HG03159 (cell line): ENCODE measurements at regions not wholly inside any gene's neighbourhood (a gene's known extent, or its start where the extent isn't known, plus 50 kb on each side); places are given as distances from the start of the nearest gene placed in this dataset.

Experiments used
- ATAC-seq: cut with Tn5 transposase; IDR thresholded peaks from one replicate; pipeline ENCODE4 v1.9.1; 2021; ENCODE audit warnings: mild to moderate bottlenecking, moderate library complexity; ENCODE audit not compliant: unreplicated experiment

DNA sequence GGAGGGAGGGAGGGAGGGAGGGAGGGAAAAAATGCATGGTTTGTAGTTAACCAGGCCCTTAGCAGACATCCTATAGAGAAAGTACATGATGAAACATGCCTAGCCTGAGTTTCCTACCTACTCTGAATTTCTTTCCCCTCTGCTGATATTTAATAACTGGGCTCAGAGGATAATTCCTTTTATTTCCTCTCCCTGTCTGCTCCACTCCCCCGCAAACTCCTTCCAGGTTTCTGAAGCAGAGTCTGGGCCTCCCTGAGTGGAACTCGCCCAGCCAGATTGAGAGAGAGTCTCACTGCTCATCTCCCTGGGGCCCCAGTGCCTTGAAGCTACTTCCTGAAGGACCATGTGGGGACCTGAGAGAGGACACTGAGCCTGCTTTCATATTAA, 111.9 kb upstream of the SLC44A3 start:
- ATAC-seq = no peak

DNA sequence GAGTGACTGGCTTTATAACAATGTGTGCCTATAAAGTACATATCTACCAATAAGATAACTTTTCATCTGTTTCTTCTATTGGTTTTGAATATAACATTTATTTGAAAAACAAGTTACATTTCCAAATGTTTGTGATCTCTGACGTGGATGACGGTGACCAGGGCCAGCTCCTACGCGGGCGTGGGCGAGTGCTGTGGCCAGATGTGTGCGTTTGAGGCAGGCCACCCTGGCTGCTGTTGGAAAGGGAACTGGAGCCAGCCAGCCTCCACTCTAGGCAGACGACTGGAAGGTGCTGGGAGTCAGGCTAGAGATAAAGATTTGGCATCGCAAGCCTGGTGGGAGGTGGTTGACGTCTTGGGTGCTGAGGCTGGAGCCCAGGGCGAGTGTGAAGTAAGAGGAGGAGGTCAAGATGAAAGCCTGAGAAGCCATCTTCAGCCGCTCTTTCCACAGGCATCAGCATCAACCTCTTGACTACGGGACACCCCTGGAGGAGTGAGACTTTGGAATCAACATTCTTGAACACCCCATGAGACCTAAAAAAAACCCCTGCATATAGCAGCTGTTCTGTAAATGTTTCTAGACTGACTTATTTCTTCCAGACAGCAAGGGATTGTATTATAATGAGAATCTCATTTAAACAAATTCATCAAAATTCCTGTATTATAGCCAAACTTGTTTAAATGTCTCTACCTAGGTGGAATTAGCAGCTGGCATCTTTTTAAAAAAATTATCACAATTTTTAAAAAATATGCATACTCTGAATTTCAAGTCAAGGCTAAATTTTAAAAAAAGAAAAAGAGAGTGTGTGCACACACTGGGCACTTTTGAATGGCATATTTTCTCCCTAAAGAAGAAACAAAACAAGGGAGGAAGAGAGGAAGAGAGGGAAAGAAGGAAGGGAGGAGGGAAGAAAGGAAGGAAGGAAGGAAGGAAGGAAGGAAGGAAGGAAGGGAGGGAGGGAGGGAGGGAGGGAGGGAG, 112.5 kb upstream of the SLC44A3 start:
- ATAC-seq = no peak

DNA sequence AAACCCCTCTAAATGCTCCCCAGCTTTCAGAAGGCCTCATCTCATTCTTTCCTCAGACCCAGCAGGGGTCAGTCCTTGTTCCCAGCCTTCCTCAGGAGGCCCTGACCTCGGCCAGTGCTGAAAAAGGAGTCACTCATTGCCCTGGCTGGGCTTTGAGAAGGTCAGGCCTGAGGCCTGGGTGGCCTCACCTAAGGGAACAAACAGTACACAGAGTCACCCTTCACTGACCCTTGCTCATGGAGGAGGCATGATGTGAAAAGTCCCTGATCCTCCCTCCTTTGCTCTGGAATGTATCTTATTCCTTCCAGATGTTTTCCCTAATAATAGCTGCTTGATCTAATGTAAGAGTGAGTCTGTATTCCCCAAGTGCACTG, 117.7 kb upstream of the SLC44A3 start:
- ATAC-seq = no peak

DNA sequence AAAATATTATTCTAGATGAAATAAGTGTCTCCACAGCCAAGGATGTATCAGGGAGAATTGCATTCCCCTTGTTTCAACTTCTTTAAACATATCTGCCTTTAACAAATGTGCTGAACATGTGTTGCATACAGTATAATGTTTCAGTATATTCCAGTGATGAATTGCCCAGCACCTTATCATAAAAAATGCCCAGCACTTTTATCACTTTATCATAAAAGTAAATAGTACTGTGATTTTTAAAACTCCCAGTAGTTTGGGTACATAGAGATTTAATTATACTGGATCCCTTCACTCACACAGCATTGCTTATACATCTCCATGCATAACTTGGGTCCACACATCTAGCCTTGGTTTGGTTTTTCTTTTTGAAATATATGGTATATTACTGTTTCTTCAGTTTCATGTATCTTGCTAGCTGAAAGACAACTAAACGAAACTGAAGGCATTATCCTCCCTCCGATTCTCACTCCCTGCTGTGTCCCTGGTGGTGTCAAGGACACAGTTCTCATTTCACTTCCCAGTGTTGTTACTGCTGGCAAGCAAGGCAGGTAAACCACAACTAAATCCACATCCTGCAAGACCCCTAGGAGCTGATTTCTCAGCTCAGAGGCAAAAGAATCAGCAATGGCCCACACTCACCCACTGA, 118.2 kb upstream of the SLC44A3 start:
- ATAC-seq = no peak

DNA sequence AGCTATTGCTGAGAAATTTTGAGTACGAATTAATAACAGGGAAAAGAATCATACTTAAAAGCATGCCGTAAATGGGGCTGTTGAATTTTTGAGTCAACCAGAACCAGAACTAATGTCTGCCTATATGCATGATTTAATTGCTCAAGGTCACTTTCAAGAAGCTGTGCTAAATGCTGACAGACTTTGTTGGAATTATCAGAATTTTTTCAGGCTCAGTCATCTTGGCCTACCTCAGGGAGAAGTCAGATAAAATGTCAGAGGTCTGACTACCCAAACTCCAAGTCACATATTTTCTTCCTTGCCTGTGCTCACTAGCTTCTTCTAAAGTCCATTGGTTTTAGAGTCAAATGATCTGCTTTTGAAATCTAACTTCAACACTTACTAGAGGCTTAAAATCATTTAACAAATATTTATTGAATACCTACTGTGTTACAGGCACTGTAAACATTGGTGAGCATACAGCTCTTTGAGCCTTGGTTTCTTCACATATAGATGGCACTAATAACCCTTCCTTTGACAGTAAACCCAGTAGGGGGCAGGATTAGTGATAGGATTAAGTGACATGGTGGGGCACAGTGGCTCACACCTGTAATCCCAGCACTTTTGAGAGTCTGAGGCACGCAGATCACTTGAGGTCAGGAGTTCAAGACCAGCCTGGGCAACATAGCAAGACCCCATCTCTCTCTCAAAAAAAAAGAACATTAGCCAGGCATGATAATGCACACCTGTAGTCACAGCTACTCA, 121.2 kb upstream of the SLC44A3 start:
- no peak for ATAC-seq

DNA sequence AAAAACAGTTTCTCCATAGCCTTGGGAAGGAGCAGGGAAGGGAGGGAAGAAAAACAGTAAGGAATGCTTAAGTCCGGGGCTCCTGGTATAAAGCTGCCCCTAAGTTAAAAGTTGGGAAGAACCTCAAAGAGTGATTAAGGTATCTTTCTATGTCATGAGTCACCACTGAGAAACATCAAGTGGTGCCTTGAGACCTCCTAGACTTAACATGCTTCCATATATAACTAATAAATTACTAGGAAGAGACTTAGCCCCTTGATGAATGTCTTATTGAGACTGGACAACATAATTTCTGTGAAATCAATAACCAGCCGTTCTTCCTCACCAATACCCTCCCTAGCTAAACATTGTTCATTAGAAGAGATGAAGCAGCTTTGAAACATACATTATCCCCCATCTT, 121.8 kb upstream of the SLC44A3 start:
- ATAC-seq = no peak

DNA sequence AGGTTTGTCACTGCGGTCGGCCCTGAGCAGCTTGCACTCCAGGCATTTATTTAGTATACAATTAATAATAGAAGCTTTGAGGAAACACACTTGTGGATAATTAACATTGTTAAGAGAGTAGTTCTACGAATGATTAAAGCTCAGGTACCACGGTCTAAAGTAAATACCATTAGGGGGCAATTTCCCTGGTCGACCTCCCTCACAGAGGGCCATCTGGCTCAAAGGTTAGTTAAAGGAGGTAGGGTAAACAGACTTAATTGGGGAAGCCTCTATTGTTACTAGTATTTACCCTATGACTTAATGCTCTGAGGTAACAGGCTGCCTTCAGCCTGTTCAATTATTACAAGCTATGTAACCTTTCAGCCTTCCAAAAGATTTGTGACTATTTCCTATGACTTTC, 122.3 kb upstream of the SLC44A3 start:
- no peak for ATAC-seq

DNA sequence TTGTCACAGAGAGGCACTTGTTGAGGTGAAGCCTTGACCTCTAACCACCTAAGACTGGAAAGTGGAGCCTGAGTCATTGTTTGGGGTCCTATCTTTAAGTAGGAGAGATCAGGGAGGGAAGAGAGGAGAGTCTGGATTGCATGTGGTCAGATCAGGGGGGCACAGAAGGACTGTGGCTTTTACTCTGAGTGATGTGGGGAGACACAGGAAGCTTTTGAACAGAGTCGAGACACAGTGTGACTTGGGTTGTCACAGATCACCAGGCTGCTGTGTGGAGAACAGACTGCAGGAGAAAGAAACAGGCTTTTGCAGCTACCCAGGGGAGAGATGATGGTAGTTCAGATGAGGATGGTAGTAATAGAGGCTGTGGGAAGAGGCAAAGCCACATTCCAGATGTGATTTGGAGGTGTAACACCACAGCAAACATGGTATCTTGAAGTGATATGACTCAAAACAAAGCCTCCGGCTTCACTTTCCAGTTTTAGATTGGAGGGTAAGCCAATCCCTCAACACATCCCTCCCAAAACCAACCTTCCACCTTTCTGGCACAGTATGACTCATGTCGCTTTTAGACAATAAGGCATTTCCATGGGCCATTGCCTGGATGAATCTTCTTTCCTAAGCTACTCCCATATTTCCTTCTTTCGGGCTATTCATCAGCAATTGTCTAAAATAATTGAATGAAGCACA, 125.8 kb upstream of the SLC44A3 start:
- no peak for ATAC-seq

DNA sequence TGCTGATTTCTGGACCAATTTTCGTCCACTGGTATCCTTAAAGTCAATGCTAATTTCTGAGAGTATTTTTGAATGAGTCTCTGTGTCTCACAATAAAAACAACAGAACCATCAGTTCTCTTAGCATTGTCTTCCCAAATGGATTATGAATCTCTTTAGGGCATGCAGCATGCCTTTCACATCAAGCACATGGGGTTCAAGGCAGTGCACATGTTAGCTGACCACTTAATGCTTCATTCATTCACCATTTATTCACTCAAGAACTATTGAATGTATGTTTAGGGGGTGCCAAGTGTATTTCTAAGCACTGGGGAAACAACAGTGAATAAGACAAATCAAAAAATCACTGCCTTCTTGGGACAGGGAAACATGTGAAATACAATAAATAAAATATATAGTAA, 126.7 kb upstream of the SLC44A3 start:
- ATAC-seq = no peak

DNA sequence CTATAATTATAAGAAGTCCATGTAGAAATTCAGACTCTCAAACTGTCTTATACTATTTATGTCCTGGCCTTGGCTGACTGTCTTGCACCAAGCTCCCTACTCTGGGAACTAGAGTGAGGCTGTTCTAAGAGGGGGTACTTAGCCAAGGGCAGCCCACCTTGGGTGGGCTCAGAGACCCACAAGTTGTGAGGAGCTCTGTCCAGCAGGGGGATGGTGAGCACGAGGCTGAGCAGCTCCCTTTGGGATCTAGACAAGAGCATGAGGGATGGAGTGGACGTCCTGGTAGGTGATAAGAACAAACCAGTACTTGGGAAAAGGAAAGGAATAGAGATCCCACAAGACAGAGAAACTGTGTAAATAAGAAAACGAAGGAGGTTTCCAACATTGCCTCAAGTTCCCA, 127.1 kb upstream of the SLC44A3 start:
- no peak for ATAC-seq

DNA sequence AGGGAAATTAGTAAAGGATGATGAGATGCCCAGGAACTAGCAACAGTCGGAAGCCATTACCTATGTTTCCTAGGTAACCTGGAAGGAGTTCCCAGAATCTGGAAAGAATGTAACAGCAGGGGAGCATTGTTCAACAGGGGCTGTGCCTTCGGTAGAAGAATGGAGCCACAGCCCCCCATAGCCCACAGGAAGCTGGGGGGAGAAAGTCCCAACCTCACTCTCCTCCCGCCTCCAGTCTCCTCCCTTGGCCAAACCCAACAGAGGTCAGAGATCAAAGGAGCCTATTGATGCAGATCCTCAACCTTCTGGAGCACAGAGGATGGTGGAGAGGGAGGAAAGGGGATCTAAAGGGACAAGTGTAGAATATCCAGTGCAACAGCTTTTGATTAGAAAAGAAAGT, 131.5 kb upstream of the SLC44A3 start:
- no peak for ATAC-seq

DNA sequence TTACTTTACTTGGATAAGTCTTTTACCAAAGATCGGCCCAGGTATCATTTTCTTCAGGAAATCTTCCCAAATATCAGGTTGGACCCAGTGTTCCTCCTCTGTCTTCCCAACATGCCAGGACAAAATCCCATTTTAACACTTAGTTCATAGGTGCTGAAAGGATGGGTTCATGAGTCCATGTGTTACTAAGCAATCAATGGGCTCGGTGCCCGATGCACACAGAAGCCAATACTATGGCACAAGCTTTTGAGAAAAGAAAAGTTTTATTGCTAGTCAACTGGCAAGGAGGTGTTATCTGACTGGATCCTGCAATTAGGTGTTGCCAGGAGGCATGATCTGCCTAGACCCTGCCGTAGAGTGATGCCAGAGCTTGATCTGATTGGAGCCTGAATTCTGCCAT, 133.3 kb upstream of the SLC44A3 start:
- no peak for ATAC-seq

DNA sequence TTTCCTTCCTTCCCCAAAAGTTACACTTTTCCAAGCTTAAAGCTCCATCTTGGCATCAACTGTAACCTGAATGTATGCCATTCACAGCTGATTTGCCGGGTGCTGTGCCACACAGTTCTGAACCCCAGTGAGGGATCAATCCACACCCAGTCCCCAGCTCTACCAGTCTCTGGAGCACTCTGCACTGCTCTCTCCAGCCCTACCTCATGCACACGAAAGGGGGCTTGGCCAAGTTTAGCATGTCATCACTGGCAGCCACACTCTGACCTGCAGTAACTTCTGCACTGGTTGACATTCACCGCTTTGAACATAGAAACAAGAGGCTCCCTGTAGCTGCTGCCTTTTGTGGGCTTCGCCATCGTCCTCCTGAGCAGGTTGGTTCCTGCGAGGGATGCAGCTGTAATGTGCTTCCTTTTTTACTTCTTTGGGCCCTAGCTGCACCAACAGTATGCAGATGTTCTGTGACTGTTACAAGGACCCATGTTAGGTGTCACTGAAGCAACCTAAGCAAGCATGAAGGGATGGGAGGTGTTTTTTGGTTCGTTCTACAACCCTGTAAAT, 135.4 kb upstream of the SLC44A3 start:
- ATAC-seq = no peak

DNA sequence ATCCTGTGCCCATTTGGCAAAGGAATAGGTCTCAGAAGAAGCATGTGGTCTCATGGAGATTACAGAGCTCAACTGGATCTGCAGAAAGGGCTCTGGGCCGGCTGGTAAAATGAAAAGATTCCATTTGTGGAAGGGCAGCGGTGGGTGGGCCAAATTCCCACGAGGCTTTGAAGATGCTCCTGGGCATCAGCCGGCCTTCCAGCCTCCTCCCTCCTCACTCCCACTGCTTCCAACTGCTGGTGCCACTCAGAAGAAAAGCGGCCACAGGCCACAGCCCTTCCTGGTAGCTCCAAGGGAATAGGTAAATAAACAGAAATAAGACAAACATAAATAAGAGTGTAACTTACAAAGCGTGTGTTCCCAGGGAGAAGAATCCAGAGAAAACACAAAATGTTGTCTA, 136.3 kb upstream of the SLC44A3 start:
- no peak for ATAC-seq

DNA sequence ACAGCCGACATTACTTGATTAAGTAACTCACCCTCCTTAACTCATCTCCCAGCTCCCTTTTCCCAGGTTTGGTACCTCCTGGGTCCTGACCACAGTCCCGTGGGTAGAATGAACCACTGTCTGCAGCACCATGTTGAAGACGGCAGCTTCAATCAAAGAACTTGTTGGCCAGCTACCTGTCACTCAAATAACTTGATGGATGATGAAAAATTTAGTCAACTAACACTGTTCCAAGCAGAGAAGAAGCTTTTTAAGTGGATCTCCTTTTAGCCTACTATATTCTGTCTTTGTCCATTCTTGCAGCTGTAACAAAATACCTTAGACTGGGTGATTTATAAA, 138.4 kb upstream of the F3 start:
- no peak for ATAC-seq

DNA sequence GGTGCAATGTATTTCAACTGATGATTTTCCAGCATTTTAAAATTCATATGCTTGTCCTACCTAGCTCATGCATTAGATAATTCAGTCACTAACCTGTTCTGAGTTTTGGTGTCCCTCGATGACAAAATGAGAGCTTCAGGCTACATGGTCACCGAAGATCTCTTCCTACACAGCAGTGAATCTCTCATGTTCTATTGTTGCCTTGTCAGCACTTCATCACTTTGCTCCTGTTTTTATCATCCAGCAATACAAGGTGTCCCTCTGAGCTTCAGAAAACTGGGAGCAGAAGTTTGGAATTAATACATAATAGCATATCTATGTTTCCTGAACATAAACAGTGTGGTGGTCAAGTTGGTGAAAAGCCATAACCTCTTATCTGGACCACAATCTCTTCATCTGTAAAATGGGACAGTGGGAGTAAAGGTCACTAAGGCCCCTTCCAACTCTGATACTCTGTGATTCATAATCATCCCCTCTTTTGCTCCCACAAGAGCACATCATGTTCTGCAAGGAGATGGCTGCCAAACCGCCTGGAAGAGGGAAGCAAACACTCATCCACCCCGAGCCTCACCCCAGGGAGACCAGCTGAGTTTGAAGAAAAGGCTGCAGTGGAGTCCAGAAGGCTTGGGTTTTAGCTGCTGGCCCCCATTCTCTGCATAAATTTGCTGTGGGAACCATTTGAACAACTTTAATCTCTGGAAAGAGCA, 137.9 kb upstream of the F3 start:
- ATAC-seq = no peak

DNA sequence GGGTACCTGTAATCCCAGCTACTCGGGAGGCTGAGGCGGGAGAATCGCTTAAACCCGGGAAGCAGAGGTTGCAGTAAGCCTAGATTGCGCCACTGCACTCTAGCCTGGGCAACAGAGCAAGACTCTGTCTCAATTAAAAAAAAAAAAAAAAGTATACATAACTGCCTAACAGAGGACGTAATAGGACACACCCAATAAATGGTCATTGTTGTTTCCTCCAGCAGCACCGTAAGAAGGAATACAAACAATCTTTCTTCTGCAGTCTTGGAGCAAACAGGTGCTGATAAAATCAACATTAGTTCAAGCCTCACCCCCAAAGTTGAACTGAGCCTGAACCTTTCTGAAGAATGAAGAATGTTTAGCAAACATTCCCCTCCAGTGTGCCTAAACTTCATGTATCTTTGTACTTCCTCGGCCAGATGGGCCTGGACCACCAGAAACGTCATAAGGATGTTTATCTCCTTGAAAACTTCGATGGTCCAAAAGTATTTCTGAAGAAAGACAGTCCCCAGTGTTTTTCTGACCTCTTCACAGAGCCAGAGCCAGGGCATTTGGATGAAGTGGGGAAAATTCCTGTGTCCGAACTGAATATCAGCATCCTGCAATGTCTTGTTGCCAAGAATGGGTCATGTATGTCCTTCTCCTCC, 136.8 kb upstream of the F3 start:
- ATAC-seq = no peak

DNA sequence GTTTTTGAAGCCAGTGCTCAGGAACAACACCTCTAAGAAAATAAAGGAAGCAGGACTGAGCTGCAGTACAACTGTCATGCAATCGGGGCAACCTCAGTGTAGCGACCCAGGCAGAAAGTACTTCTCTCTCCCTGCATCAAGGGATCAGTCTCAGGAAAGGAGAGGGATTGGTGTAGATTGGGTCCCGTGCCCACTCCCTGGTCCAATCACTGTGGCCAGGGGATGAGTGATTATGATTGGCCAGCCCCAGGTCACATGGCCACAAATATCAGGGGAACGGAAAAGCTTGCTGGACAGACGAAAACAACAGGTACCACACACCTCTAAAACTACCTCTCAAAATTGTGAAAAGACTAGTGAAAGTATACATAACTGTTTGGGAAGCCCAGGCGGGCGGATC, 136.2 kb upstream of the F3 start:
- no peak for ATAC-seq

DNA sequence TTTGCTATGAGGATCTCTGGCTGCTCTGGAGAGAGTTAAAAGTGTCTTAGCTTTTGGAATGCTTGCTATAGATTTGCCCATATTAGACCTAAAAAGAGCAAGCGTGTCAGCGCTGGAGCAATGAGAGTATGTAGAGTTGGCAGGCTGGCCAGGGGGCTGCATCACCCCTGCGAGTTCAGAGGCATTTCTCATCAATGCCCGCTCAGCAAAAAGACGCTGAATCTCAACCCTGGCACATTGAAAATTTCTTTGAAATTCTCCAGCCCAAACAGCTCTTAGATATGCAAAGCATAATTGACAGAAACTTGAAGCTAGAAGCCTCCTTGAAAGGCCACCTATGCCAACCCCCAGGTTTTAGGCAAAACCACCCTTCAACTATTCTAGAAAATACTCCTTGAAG, 135.5 kb upstream of the F3 start:
- no peak for ATAC-seq

DNA sequence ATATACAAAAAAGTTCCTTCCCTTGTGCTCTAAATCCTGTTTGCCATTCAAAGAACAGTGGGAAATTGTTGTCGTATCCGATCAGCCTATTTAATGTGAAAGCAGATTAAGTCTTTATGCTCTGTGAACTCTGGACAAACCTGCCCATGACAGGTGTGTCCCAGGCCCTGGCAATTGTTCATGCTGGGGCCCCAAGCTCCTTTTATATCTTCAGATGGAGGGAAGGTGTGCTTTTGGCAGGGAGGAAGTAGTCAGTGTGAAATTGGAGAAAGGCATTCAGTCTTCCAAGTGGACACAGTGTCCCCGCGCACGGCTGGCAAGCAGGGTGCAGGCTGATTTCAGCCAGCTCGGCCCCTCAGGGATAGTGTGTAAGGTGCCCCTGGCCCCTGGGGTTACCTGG, 135.1 kb upstream of the F3 start:
- ATAC-seq = no peak
